NCI-H1436 (cell line): ENCODE measurements at regions not wholly inside any gene's neighbourhood (a gene's known extent, or its start where the extent isn't known, plus 50 kb on each side); places are given as distances from the start of the nearest gene placed in this dataset.

Experiments
- DNase-seq: peaks from one replicate; lab custom pipeline; 2025; lab: John Stamatoyannopoulos, UW

DNA sequence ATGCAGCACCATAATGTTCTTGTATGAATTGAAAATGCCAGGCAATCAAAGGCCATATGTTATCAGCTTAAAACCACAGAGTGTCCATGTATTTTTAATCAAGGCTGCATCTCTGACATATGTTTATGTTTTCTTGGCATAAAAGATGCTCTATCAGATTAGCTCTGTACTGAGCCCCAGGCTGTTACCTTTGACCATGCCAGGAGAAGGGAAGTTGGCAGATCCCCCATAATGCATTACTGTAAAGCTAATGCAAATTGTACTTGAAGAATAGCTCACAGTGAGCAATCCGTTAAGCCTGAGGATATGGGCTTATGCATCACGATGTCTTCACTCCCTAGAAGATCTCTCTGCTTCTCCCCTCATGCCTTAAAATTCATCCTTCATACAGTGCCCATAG, 414.4 kb downstream of the BRINP1 start:
- DNase-seq, result no peak

DNA sequence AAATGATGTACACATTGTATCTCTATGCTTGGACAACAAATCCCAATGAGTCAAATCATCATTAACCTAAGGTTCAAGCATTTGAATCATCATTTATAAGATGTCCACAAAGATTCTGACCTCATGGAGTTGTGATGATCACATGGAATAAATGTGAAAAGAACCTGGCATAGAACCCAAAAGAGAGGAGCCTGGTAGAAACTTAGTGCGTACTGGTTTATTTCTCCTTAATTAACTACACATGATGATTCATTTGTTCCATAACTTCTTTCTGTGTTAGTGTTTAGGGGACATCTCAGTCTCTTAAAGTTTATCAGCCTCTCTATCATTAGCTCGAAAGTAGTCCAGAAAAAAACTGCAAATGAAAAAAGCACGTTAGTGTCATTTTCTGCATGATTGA, 411.6 kb downstream of the BRINP1 start:
- no peak for DNase-seq

- no peak for DNase-seq
These were observed 409.9 kb downstream of the BRINP1 start for GRCh38 chr9:118959366-118959765.

DNA sequence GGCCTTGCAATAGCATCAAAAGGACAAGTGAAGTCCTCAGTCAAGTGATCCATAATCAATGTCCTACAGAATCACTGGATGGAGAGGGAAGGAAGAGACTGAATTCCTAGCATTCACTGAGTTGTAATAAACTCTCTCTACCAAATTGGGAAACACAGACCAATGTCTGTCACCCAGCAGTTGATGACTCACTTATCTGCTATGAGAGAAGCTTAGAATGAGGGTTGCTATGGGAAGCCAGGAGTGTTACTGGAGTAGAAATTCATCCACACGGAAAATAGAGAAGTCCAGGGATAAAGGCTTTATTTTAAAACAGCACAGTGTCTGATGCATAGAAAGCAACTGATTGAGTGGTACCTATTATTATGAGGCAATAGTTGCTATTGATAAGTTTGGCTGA, 407.4 kb downstream of the BRINP1 start:
- no peak for DNase-seq

DNA sequence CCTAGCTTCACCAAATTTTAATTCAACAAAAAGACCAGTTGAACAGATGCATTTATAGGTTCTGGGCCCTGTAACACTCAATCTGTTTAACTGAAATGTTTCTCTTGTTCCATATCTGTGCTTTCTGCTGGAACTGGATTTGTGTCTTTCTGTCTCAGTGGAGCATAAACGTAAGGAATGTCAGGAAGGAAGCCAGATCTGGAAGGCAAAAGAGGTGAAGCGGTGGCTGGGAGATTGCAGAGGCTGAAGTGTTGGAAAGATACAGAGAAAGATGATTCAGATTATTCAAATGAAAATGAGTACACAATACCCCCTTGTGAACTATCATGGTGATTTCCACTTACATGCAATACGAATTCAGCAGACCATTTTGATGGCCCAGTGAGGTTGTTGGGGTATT, 406.8 kb downstream of the BRINP1 start:
- no peak for DNase-seq

DNA sequence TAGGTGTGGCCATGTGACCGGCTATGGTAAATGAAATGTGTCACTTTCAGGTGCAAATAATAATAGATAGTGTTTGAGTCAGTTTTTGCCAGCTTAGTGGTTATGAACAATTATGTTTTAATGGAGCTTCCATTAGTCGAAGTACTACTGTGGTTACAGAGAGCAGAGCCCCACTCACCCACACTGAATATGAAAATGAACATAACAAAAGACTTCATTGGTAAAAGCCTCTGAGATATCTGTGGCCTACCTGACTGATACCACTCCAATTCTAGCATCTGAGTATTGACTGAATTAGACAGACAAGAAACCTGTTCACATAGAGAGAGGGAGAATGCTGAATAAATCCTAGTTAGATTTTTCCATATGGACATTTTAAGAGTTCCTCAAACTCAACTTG, 405.6 kb downstream of the BRINP1 start:
- peak; percentile 1 for DNase-seq

GRCh38 chr9:118967901-118968300, 401.3 kb downstream of the BRINP1 start:
- DNase-seq, result no peak

GRCh38 chr9:118975736-118976135, 393.5 kb downstream of the BRINP1 start:
- DNase-seq, result no peak

- no peak for DNase-seq
These were observed 393.1 kb downstream of the BRINP1 start for GRCh38 chr9:118976160-118976559.

- DNase-seq, result peak; percentile 43
These were observed 384.6 kb downstream of the BRINP1 start for GRCh38 chr9:118984607-118985006.

DNA sequence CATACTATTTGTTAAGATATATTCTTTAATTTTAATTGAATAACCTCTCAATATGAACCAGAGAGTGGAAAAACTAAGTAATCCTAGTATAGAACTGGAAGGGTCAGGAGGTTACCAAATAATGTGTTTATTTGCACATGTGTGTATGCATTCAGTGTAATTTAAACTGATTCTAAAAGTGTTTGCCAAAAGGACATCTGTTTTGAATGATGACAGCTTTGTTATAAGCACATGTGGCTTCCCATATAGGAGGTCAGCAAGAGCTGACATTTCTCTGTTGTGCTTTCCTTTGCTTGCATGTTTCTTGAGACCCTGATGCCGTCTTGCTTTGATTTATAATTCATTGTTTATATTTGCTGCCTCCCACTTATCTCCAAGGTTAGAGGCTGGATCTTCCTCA, 383.4 kb downstream of the BRINP1 start:
- no peak for DNase-seq

- no peak for DNase-seq
These were observed 382.1 kb downstream of the BRINP1 start for GRCh38 chr9:118987167-118987566.

DNA sequence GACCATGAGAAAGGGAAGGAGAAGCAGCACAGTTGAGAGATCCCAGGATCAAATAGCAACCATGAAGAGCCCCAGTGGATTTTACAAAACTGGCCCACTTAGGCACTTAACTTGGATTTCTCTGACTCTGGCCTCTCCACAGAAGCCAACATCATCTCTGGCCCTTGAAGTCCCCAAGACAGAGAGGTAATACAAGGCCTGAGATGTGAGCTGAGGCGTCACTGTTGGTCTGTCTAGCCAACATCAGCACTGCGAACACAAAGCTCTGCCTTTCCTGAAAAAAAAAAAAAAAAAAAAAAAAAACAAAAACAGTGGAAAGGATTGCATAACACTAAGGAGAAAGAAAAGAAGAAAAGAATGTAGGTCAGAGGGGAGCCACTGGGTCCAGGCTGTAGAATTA, 378.3 kb downstream of the BRINP1 start:
- no peak for DNase-seq

DNA sequence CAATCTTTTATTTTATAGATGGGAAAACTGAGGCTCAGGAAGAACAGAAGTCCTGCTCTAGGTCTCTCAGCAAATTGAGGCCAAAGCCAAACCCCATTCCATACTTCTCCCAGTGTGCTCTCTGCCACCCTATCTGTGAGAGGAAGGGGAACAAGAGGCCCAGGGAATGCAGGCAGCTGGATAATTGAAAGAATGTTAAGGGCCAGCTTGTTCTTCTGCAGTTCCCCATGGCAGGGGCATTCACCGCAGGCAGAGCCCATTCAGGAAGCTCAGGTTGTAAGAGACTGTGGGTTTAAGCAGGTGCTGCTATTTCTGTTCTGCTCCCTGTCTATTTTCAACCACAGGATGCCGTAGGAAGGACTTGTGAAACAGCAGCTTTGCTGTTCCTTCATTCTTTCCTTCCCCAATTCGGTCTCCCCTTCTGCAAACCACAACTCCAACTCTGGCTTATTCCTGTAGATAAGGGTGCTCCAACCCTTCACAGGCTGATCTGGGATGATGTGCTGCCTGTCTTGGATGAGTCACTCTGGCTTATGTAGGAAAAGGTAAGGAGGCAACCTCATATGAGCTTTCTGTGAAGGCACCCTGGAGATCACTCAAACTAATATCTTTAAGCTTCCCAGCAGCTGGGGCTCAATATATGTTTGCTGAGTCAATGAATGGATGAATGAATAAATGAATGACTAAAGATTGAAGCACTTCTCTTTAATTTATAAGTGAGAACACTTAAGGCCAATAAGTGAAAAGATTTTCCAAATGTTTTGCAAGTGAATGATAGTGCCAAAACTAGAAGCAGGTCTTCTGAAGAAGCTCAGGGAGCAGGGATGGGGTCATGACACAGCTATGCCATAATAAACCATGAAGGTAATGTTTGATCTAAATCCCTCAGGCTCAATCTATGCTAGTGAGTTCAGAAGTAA, 377.6 kb downstream of the BRINP1 start:
- no peak for DNase-seq

DNA sequence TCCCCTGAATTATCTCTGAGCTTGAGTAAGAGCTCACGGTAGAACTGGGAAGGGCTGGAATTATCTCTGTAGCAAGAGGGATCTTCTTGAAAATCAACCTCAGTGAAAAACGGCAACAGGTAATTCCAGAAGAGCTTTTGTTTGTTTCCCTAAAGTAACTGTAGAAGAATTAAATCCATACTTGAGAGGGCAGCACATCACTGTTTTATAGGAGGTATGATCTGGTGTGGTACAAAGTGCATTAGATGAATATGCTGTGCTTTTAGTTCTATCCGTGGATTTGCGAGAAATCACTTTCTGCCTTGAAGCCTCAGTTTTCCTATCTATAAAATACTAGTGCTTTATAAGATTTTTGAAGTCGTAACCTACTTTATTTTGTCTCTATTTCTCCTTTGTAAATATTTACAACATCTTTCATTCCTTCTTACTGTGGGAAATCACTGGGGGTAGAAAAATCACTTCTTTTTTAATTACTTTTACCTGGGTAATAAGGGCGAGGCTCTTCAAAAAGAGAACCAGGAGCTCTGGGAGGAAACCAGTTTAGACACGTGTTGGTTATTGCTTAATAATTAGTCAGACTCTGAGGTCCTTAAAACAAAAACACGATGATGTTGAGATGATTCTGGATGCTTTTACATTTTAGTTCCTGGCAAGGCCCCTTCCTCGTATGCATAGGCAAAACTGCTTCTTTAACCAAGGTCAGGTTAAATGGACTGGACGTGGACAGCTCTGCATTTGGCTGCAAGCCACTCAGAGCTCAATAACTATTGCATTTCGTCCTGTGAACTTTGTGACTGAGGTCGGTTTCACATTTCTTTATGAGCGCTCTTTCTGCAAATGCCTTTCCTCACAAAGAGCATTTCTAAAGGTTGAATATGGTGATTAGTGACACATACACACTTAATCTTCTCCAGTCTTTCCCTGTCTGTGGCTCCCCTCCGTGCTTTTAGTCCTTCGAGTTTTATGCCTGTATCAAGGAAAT, 376.1 kb downstream of the BRINP1 start:
- no peak for DNase-seq

DNA sequence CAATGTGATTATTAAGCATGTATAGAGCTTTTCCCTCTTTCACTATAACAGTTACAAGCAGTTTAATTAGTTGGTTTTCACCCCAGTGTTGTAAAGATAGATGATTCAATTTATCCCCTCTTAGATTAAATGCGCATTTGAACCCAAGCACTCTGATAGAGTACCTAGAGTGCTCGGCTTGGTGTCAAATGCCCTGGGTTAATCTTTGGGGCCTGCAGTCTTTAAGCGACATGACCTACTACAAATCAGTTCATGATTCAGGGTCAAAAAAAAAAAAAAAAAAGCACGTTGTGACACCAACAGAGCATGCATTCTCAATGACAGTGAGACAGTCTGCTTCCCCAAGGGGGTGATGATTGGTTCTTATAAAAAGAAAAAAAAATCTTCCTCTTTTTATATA, 375.3 kb downstream of the BRINP1 start:
- no peak for DNase-seq

GRCh38 chr9:119002491-119002890, 366.7 kb downstream of the BRINP1 start:
- DNase-seq, result no peak

DNA sequence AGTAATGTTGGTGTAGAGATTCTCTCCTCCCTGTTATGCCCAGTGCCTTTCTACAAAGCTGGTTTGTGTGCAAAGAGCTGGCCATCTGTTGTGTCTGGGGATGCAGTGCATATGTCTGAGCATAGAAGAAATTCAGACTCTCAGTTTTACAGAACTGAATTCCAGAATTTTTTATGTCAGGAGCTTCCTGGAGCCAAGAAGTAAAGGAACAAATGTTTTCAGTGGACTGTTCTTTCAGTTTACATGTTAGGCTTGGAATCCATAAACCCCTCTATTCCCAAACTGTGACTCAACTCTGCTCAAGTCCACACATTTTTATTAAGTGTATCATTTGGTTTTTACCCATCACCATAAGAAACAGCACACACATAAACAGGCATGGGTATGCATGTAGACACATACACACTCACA, 366.0 kb downstream of the BRINP1 start:
- no peak for DNase-seq

- DNase-seq, result no peak
These were observed 365.2 kb downstream of the BRINP1 start for GRCh38 chr9:119003882-119004617.

GRCh38 chr9:119004618-119004990, 364.6 kb downstream of the BRINP1 start:
- no peak for DNase-seq

DNA sequence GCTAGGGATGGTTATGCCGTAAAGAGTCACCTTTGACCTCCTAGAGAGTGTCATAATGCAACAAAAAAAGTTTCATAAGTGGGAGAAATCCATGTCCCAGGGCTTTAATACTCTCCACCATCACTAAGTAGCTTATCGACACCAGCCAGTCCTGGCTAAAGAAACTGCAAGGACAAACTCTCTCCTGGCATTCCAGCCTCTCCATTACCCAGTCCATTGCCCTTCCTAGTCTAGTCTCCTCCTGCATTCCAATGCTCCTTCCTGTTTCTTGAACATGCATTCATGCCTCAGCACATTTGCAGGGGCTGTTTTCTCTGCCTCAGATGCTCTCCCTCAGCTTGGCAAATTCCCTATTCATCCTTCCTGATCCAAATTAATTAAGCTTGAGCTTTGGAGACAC, 364.1 kb downstream of the BRINP1 start:
- no peak for DNase-seq

DNA sequence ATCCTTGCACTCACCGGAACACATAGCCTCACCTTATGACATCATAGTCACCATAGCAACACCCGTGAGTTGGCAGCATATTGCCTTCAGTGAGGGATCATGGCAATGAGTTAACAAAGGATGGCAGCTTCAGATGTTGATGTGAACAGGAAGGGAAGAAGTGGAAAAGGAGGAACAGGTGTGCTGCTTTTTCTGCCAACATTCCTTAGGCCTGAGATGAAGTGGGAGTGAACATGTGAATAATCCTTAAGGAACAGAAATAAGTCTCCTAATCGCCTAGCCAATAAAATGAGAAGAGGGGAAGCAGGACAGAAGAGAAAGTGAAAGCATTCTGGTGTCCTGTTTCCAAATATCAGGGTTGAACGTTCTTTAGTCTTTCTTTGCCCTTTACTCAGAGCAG, 360.0 kb downstream of the BRINP1 start:
- DNase-seq, result peak; percentile 41
